ENCODE measurements at regions not wholly inside any gene's neighbourhood (a gene's known extent, or its start where the extent isn't known, plus 50 kb on each side); places are given as distances from the start of the nearest gene placed in this dataset.
"Not testable (repeated sequence)": the region's sequence is repeated elsewhere in the genome, so short reads cannot be mapped to it uniquely, and the experiment has no call there.

- Histone ChIP-seq H2BK5ac (ENCODE audit: low read depth, low read length, poor library complexity) (no peak overlapping the region), H3K18ac (ENCODE audit: low read length) (no peak overlapping the region), H3K79me2 (ENCODE audit: control insufficient read depth, insufficient read depth, low read length, poor library complexity) (no peaks in the 10 kb centered on the region), H3K79me1 (ENCODE audit: low read length) (no peaks in the 10 kb centered on the region), H3K4me2 (ENCODE audit: low read length) (no peak overlapping the region), H4K91ac (ENCODE audit: low read depth, low read length) (no peak overlapping the region), H3K4ac (ENCODE audit: low read depth, low read length) (no peak overlapping the region), H3K4me3 (ENCODE audit: low read depth, low read length) (no peak overlapping the region), H3K9me3 (ENCODE audit: insufficient read depth, low read depth, low read length) (no peaks in the 10 kb centered on the region), H2BK120ac (ENCODE audit: insufficient read depth, low read length, poor library complexity) (no peak overlapping the region), H2AFZ (ENCODE audit: insufficient read depth, low read length, poor library complexity) (no peak overlapping the region), H3K9ac (ENCODE audit: low read length) (no peak overlapping the region), H3K27ac (ENCODE audit: low read depth, low read length) (no peak overlapping the region), H4K12ac (ENCODE audit: low read depth, low read length) (no peak overlapping the region), H3K27me3 (ENCODE audit: insufficient read depth, low read length) (no peaks in the 10 kb centered on the region), H3K36me3 (ENCODE audit: control insufficient read depth in 1 of 2, insufficient read depth in 2 of 2, low read length in 2 of 2) (no peaks in the 10 kb centered on the region), H4K8ac (ENCODE audit: low read depth, low read length) (no peak overlapping the region), H2AK5ac (ENCODE audit: low read length) (no peak overlapping the region), H3K14ac (ENCODE audit: low read length) (no peak overlapping the region), H2BK12ac (ENCODE audit: low read length) (no peak overlapping the region), H3K4me1 (ENCODE audit: control insufficient read depth in 1 of 2, insufficient read depth in 2 of 2, low read length in 2 of 2) (no peaks in the 10 kb centered on the region), H3K23ac (ENCODE audit: low read length) (no peak overlapping the region)
- DNase-seq: no peak
- no CpG with 5 or more reads among the region's 3 CpGs for WGBS (ENCODE audit: extremely low coverage, insufficient coverage, insufficient read length)
Measured at GRCh38 chr11:123321636-123322035, 108.4 kb upstream of the GRAMD1B start.

GRCh38 chr11:123318623-123319022 lies 111.4 kb upstream of the GRAMD1B start:
- Histone ChIP-seq H4K8ac (ENCODE audit: low read depth, low read length) (no peak overlapping the region), H3K23ac (ENCODE audit: low read length) (no peak overlapping the region), H4K91ac (ENCODE audit: low read depth, low read length) (no peak overlapping the region), H3K9me3 (ENCODE audit: insufficient read depth, low read depth, low read length) (no peaks in the 10 kb centered on the region), H3K27me3 (ENCODE audit: insufficient read depth, low read length) (no peaks in the 10 kb centered on the region), H3K4ac (ENCODE audit: low read depth, low read length) (no peak overlapping the region), H2AK5ac (ENCODE audit: low read length) (no peak overlapping the region), H2BK5ac (ENCODE audit: low read depth, low read length, poor library complexity) (no peak overlapping the region), H3K79me2 (ENCODE audit: control insufficient read depth, insufficient read depth, low read length, poor library complexity) (no peaks in the 10 kb centered on the region), H3K36me3 (ENCODE audit: control insufficient read depth in 1 of 2, insufficient read depth in 2 of 2, low read length in 2 of 2) (no peaks in the 10 kb centered on the region), H4K12ac (ENCODE audit: low read depth, low read length) (no peak overlapping the region), H3K79me1 (ENCODE audit: low read length) (no peaks in the 10 kb centered on the region), H3K9ac (ENCODE audit: low read length) (no peak overlapping the region), H3K4me3 (ENCODE audit: low read depth, low read length) (no peak overlapping the region), H3K27ac (ENCODE audit: low read depth, low read length) (no peak overlapping the region), H2BK12ac (ENCODE audit: low read length) (no peak overlapping the region), H3K18ac (ENCODE audit: low read length) (no peak overlapping the region), H3K4me2 (ENCODE audit: low read length) (no peak overlapping the region), H2AFZ (ENCODE audit: insufficient read depth, low read length, poor library complexity) (no peak overlapping the region), H2BK120ac (ENCODE audit: insufficient read depth, low read length, poor library complexity) (no peak overlapping the region), H3K14ac (ENCODE audit: low read length) (no peak overlapping the region), H3K4me1 (ENCODE audit: control insufficient read depth in 1 of 2, insufficient read depth in 2 of 2, low read length in 2 of 2) (no peaks in the 10 kb centered on the region)
- DNase-seq: no peak
- no CpG with 5 or more reads among the region's 2 CpGs for whole genome bisulfite sequencing (ENCODE audit: extremely low coverage, insufficient coverage, insufficient read length)

DNA sequence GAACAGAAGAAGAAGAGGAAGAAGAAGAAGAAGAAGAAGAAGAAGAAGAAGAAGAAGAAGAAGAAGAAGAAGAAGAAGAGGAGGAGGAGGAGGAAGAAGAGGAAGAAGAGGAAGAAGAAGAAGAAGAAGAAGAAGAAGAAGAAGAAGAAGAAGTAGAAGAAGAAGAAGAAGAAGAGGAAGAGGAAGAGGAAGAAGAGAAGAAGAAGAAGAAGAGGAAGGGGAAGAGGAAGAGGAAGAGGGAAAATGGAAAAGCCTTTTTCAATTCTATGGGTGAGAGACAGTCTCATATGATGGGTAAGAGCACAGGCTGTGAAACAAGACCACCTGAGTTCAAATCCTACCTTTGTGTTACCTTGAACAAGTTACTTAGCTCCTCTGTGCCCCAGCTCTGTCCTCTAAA lies 111.9 kb upstream of the GRAMD1B start:
- not testable (repeated sequence) for H3K4ac ChIP-seq (ENCODE audit: low read depth, low read length); H3K9me3 ChIP-seq (ENCODE audit: insufficient read depth, low read depth, low read length); H3K23ac ChIP-seq (ENCODE audit: low read length); H2BK5ac ChIP-seq (ENCODE audit: low read depth, low read length, poor library complexity); H3K4me3 ChIP-seq (ENCODE audit: low read depth, low read length); H3K4me1 ChIP-seq (ENCODE audit: control insufficient read depth in 1 of 2, insufficient read depth in 2 of 2, low read length in 2 of 2); H4K91ac ChIP-seq (ENCODE audit: low read depth, low read length); H3K18ac ChIP-seq (ENCODE audit: low read length); H3K79me1 ChIP-seq (ENCODE audit: low read length); H2AFZ ChIP-seq (ENCODE audit: insufficient read depth, low read length, poor library complexity); H2AK5ac ChIP-seq (ENCODE audit: low read length); H2BK12ac ChIP-seq (ENCODE audit: low read length); H3K27me3 ChIP-seq (ENCODE audit: insufficient read depth, low read length); H3K36me3 ChIP-seq (ENCODE audit: control insufficient read depth in 1 of 2, insufficient read depth in 2 of 2, low read length in 2 of 2); H4K8ac ChIP-seq (ENCODE audit: low read depth, low read length); H3K4me2 ChIP-seq (ENCODE audit: low read length); H2BK120ac ChIP-seq (ENCODE audit: insufficient read depth, low read length, poor library complexity); H3K9ac ChIP-seq (ENCODE audit: low read length); H3K14ac ChIP-seq (ENCODE audit: low read length); H3K27ac ChIP-seq (ENCODE audit: low read depth, low read length); H3K79me2 ChIP-seq (ENCODE audit: control insufficient read depth, insufficient read depth, low read length, poor library complexity); H4K12ac ChIP-seq (ENCODE audit: low read depth, low read length); DNase-seq

GRCh38 chr11:123316003-123316402 lies 114.1 kb upstream of the GRAMD1B start:
- Histone ChIP-seq H3K36me3 (ENCODE audit: control insufficient read depth in 1 of 2, insufficient read depth in 2 of 2, low read length in 2 of 2) (no peaks in the 10 kb centered on the region), H3K4me2 (ENCODE audit: low read length) (no peak overlapping the region), H2AFZ (ENCODE audit: insufficient read depth, low read length, poor library complexity) (no peak overlapping the region), H2BK5ac (ENCODE audit: low read depth, low read length, poor library complexity) (no peak overlapping the region), H3K9me3 (ENCODE audit: insufficient read depth, low read depth, low read length) (no peaks in the 10 kb centered on the region), H2BK12ac (ENCODE audit: low read length) (no peak overlapping the region), H3K4me3 (ENCODE audit: low read depth, low read length) (no peak overlapping the region), H3K27me3 (ENCODE audit: insufficient read depth, low read length) (no peaks in the 10 kb centered on the region), H3K79me1 (ENCODE audit: low read length) (no peaks in the 10 kb centered on the region), H3K27ac (ENCODE audit: low read depth, low read length) (no peak overlapping the region), H4K8ac (ENCODE audit: low read depth, low read length) (no peak overlapping the region), H3K18ac (ENCODE audit: low read length) (no peak overlapping the region), H3K4me1 (ENCODE audit: control insufficient read depth in 1 of 2, insufficient read depth in 2 of 2, low read length in 2 of 2) (no peaks in the 10 kb centered on the region), H4K91ac (ENCODE audit: low read depth, low read length) (no peak overlapping the region), H3K23ac (ENCODE audit: low read length) (no peak overlapping the region), H3K79me2 (ENCODE audit: control insufficient read depth, insufficient read depth, low read length, poor library complexity) (no peaks in the 10 kb centered on the region), H2AK5ac (ENCODE audit: low read length) (no peak overlapping the region), H3K9ac (ENCODE audit: low read length) (no peak overlapping the region), H3K4ac (ENCODE audit: low read depth, low read length) (no peak overlapping the region), H2BK120ac (ENCODE audit: insufficient read depth, low read length, poor library complexity) (no peak overlapping the region), H3K14ac (ENCODE audit: low read length) (no peak overlapping the region), H4K12ac (ENCODE audit: low read depth, low read length) (no peak overlapping the region)
- peak; percentile 65 to 93 for DNase-seq
- WGBS (ENCODE audit: extremely low coverage, insufficient coverage, insufficient read length): no CpG with 5 or more reads among the region's 6 CpGs

DNA sequence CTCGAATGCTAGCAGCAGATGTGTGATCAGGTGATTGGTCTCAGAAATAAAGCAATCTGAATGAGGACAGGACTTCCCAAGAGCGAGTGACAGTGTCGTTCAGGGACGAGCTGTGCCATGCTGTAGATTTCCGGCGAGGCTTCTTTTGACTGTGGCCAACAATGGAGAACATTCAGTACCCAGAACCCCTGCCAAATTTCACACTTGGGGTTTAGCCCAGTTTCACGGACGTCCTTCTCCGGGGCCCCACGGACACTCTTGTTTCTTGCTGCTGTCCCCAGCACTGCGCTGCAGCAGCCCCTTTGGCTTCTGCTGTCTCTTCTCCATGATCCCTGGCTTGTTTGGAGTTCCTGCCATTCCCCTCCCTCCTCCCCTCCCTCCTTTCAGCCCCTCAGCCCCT lies 115.1 kb upstream of the GRAMD1B start:
- no peaks in the 10 kb centered on the region for H3K4me1 ChIP-seq (ENCODE audit: control insufficient read depth in 1 of 2, insufficient read depth in 2 of 2, low read length in 2 of 2)
- H3K18ac ChIP-seq (ENCODE audit: low read length): no peak overlapping the region
- no peak overlapping the region for H4K91ac ChIP-seq (ENCODE audit: low read depth, low read length)
- no peak overlapping the region for H3K9ac ChIP-seq (ENCODE audit: low read length)
- DNase-seq: no peak
- no peak overlapping the region for H2BK5ac ChIP-seq (ENCODE audit: low read depth, low read length, poor library complexity)
- H3K79me1 ChIP-seq (ENCODE audit: low read length): no peaks in the 10 kb centered on the region
- H2BK120ac ChIP-seq (ENCODE audit: insufficient read depth, low read length, poor library complexity): no peak overlapping the region
- no peak overlapping the region for H3K4me3 ChIP-seq (ENCODE audit: low read depth, low read length)
- H3K79me2 ChIP-seq (ENCODE audit: control insufficient read depth, insufficient read depth, low read length, poor library complexity): no peaks in the 10 kb centered on the region
- H3K4ac ChIP-seq (ENCODE audit: low read depth, low read length): no peak overlapping the region
- H3K36me3 ChIP-seq (ENCODE audit: control insufficient read depth in 1 of 2, insufficient read depth in 2 of 2, low read length in 2 of 2): no peaks in the 10 kb centered on the region
- no peak overlapping the region for H2AK5ac ChIP-seq (ENCODE audit: low read length)
- H2AFZ ChIP-seq (ENCODE audit: insufficient read depth, low read length, poor library complexity): no peak overlapping the region
- no peak overlapping the region for H4K12ac ChIP-seq (ENCODE audit: low read depth, low read length)
- H3K9me3 ChIP-seq (ENCODE audit: insufficient read depth, low read depth, low read length): no peaks in the 10 kb centered on the region
- no peak overlapping the region for H3K4me2 ChIP-seq (ENCODE audit: low read length)
- H3K23ac ChIP-seq (ENCODE audit: low read length): no peak overlapping the region
- H3K27ac ChIP-seq (ENCODE audit: low read depth, low read length): no peak overlapping the region
- no CpG with 5 or more reads among the region's 11 CpGs for WGBS (ENCODE audit: extremely low coverage, insufficient coverage, insufficient read length)
- no peaks in the 10 kb centered on the region for H3K27me3 ChIP-seq (ENCODE audit: insufficient read depth, low read length)
- H3K14ac ChIP-seq (ENCODE audit: low read length): no peak overlapping the region
- H4K8ac ChIP-seq (ENCODE audit: low read depth, low read length): no peak overlapping the region
- no peak overlapping the region for H2BK12ac ChIP-seq (ENCODE audit: low read length)
